HEK293 (cell line): ENCODE measurements at regions not wholly inside any gene's neighbourhood (a gene's known extent, or its start where the extent isn't known, plus 50 kb on each side); places are given as distances from the start of the nearest gene placed in this dataset.

ENCODE experiments used
- CTCF ChIA-PET: fragments of 350-600 bp; formaldehyde crosslinking; extraction: SDS; loops from one replicate; lab custom pipeline; 2021; ENCODE audit warnings: antibody characterized with exemption; lab: Yijun Ruan, JAX
- POLR2A ChIA-PET: fragments of 300-600 bp; formaldehyde crosslinking; extraction: SDS; loops from one replicate; lab custom pipeline; 2020; ENCODE audit warnings: antibody characterized with exemption, inconsistent platforms; lab: Yijun Ruan, JAX
- H3K27ac ChIP-seq: fragments of 200-500 bp; sonication (Bioruptor generic); 2 replicates; pipeline ENCODE4 v1.5.1; 2014; ENCODE audit warnings: low read depth, low read length, control low read depth, inconsistent platforms; ENCODE audit errors: extremely low read depth
- H3K36me3 ChIP-seq, 2 experiments: fragments of 200-500 bp in 1 of 2; sonication (Bioruptor generic) in 1 of 2; 1 replicate in 1 of 2; 2 replicates in 1 of 2; pipeline ENCODE4 v1.5.1; 2014 to 2017; ENCODE audit warnings: inconsistent platforms in 2 of 2, low read length in 2 of 2; ENCODE audit not compliant: control insufficient read depth in 2 of 2, insufficient read depth in 1 of 2
- H3K4me1 ChIP-seq: fragments of 200-500 bp; sonication (Bioruptor generic); 2 replicates; pipeline ENCODE4 v1.5.1; 2014; ENCODE audit warnings: mild to moderate bottlenecking, low read length, inconsistent platforms; ENCODE audit not compliant: control insufficient read depth, insufficient read depth
- H3K4me3 ChIP-seq: 2 replicates; pipeline ENCODE4 v1.5.1; 2011; ENCODE audit warnings: low read depth, mild to moderate bottlenecking, control low read depth, low read length, moderate library complexity
- H3K9me3 ChIP-seq: fragments of 200-500 bp; sonication (Bioruptor generic); 2 replicates; pipeline ENCODE4 v1.5.1; 2014; ENCODE audit warnings: low read depth, low read length, inconsistent platforms; ENCODE audit not compliant: control insufficient read depth, insufficient read depth
- HIC1 ChIP-seq: fragments of 450-650 bp; formaldehyde crosslinking; IDR thresholded peaks from 2 replicates; pipeline ENCODE4 v1.5.1; 2016; ENCODE audit warnings: missing biosample characterization, missing genetic modification characterization
- PBX3 ChIP-seq: sonication (generic); formaldehyde crosslinking; IDR thresholded peaks from 2 replicates; pipeline ENCODE4 v1.8.1; 2022; ENCODE audit warnings: mild to moderate bottlenecking, moderate library complexity, missing genetic modification reagents
- REST ChIP-seq: fragments of 450-650 bp; formaldehyde crosslinking; IDR thresholded peaks from 2 replicates; pipeline ENCODE4 v1.5.1; 2016; ENCODE audit warnings: missing biosample characterization, missing genetic modification characterization
- SP3 ChIP-seq: fragments of 450-650 bp; formaldehyde crosslinking; IDR thresholded peaks from 2 replicates; pipeline ENCODE4 v1.5.1; 2016; ENCODE audit warnings: missing biosample characterization, missing genetic modification characterization
- YY2 ChIP-seq: fragments of 450-650 bp; formaldehyde crosslinking; IDR thresholded peaks from 2 replicates; pipeline ENCODE4 v1.5.1; 2016; ENCODE audit warnings: missing biosample characterization, missing genetic modification characterization
- ZBTB21 ChIP-seq: fragments of 450-650 bp; formaldehyde crosslinking; IDR thresholded peaks from 2 replicates; pipeline ENCODE4 v1.5.1; 2017; ENCODE audit warnings: missing biosample characterization, missing genetic modification characterization
- ZEB2 ChIP-seq: fragments of 450-650 bp; formaldehyde crosslinking; IDR thresholded peaks from 2 replicates; pipeline ENCODE4 v1.5.1; 2016; ENCODE audit warnings: missing biosample characterization, missing genetic modification characterization
- ZFP41 ChIP-seq: fragments of 450-650 bp; formaldehyde crosslinking; IDR thresholded peaks from 2 replicates; pipeline ENCODE4 v1.5.1; 2016; ENCODE audit warnings: missing biosample characterization, missing genetic modification characterization, borderline replicate concordance
- ZNF174 ChIP-seq: fragments of 450-650 bp; formaldehyde crosslinking; IDR thresholded peaks from 2 replicates; pipeline ENCODE4 v1.5.0; 2017; ENCODE audit warnings: missing biosample characterization, mild to moderate bottlenecking, missing genetic modification characterization
- ZNF221 ChIP-seq: fragments of 450-650 bp; formaldehyde crosslinking; IDR thresholded peaks from 2 replicates; pipeline ENCODE4 v1.5.1; 2017; ENCODE audit warnings: missing biosample characterization, missing genetic modification characterization, borderline replicate concordance
- ZNF302 ChIP-seq: fragments of 450-650 bp; formaldehyde crosslinking; IDR thresholded peaks from 2 replicates; pipeline ENCODE4 v1.5.1; 2016; ENCODE audit warnings: missing biosample characterization, missing genetic modification characterization, low read depth
- ZNF366 ChIP-seq: fragments of 450-650 bp; formaldehyde crosslinking; conservative IDR thresholded peaks from 2 replicates; pipeline ENCODE4 v1.5.1; 2016; ENCODE audit warnings: missing biosample characterization, missing genetic modification characterization
- ZNF501 ChIP-seq: fragments of 450-650 bp; formaldehyde crosslinking; IDR thresholded peaks from 2 replicates; pipeline ENCODE4 v1.5.1; 2016; ENCODE audit warnings: missing biosample characterization, missing genetic modification characterization
- ZNF561 ChIP-seq: fragments of 450-650 bp; IDR thresholded peaks from 2 replicates; pipeline ENCODE4 v1.5.1; 2018; ENCODE audit warnings: missing biosample characterization, missing genetic modification characterization, borderline replicate concordance
- ZNF629 ChIP-seq: fragments of 450-650 bp; formaldehyde crosslinking; IDR thresholded peaks from 2 replicates; pipeline ENCODE4 v1.5.1; 2017; ENCODE audit warnings: missing biosample characterization, missing genetic modification characterization
- ZNF660 ChIP-seq: fragments of 450-650 bp; IDR thresholded peaks from 2 replicates; pipeline ENCODE4 v1.5.1; 2018; ENCODE audit warnings: missing biosample characterization, mild to moderate bottlenecking, missing genetic modification characterization
- TF ChIP-seq, protein P1 (sequence below): fragments of 450-650 bp; formaldehyde crosslinking; conservative IDR thresholded peaks from 2 replicates; pipeline ENCODE4 v1.5.1; 2016; ENCODE audit warnings: low read depth, missing biosample characterization, missing genetic modification characterization
- TF ChIP-seq, protein P2 (sequence below): fragments of 450-650 bp; formaldehyde crosslinking; IDR thresholded peaks from 2 replicates; pipeline ENCODE4 v1.5.0; 2017; ENCODE audit warnings: missing biosample characterization, missing genetic modification characterization, borderline replicate concordance

- ChIA-PET POLR2A (no interaction called here), CTCF (no interaction called here)
- Histone ChIP-seq H3K4me1 (no peaks in the 10 kb centered on the region), H3K27ac (no peak overlapping the region), H3K36me3 (no peaks in the 10 kb centered on the region), H3K4me3 (no peak overlapping the region), H3K9me3 (no peaks in the 10 kb centered on the region)
- TF ChIP-seq ZNF174, result no peak
Observed at GRCh38 chr5:28750251-28750650, 1711.9 kb upstream of the CDH9 start.

DNA sequence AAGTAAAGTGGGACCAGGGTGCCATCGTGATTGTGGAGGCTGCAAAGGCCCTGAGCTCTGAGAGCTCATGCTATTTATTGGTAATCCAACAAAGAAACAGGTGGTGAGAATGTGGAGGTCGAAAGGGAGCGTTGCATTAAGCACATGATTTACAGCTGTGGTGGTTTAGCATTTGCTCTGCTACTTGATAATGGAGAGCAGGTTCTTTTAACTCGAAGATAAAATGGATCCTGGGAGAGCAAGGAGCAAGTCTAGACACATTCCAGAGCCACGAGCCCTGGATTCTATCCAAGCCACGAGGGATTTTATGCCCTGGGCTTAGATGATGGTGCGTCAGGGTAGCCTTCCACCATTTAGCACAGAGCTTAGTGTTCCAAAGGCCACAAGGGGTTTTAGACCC, 1710.1 kb upstream of the CDH9 start:
- TF ChIP-seq ZNF221 (tag by site-specific recombination), result no peak
- TF ChIP-seq PBX3, result no peak
- TF ChIP-seq ZNF660 (tag by site-specific recombination), result no peak
- no peak for TF ChIP-seq ZEB2
- no peak for TF ChIP-seq ZNF561 (tag by site-specific recombination)
- TF ChIP-seq HIC1, result no peak
- no peak for TF ChIP-seq ZNF501
- TF ChIP-seq, protein P1, sequence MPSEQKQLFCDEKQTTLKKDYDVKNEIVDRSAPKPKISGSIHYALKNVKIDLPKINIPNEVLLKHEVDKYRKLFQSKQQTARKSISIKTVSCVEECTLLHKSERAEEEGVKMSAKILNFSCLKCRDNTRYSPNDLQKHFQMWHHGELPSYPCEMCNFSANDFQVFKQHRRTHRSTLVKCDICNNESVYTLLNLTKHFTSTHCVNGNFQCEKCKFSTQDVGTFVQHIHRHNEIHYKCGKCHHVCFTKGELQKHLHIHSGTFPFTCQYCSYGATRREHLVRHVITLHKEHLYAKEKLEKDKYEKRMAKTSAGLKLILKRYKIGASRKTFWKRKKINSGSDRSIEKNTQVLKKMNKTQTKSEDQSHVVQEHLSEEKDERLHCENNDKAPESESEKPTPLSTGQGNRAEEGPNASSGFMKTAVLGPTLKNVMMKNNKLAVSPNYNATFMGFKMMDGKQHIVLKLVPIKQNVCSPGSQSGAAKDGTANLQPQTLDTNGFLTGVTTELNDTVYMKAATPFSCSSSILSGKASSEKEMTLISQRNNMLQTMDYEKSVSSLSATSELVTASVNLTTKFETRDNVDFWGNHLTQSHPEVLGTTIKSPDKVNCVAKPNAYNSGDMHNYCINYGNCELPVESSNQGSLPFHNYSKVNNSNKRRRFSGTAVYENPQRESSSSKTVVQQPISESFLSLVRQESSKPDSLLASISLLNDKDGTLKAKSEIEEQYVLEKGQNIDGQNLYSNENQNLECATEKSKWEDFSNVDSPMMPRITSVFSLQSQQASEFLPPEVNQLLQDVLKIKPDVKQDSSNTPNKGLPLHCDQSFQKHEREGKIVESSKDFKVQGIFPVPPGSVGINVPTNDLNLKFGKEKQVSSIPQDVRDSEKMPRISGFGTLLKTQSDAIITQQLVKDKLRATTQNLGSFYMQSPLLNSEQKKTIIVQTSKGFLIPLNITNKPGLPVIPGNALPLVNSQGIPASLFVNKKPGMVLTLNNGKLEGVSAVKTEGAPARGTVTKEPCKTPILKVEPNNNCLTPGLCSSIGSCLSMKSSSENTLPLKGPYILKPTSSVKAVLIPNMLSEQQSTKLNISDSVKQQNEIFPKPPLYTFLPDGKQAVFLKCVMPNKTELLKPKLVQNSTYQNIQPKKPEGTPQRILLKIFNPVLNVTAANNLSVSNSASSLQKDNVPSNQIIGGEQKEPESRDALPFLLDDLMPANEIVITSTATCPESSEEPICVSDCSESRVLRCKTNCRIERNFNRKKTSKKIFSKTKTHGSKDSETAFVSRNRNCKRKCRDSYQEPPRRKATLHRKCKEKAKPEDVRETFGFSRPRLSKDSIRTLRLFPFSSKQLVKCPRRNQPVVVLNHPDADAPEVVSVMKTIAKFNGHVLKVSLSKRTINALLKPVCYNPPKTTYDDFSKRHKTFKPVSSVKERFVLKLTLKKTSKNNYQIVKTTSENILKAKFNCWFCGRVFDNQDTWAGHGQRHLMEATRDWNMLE (tag by site-specific recombination), result no peak
- TF ChIP-seq YY2, result no peak
- TF ChIP-seq ZNF366 (tag by site-specific recombination), result no peak
- TF ChIP-seq, protein P2, sequence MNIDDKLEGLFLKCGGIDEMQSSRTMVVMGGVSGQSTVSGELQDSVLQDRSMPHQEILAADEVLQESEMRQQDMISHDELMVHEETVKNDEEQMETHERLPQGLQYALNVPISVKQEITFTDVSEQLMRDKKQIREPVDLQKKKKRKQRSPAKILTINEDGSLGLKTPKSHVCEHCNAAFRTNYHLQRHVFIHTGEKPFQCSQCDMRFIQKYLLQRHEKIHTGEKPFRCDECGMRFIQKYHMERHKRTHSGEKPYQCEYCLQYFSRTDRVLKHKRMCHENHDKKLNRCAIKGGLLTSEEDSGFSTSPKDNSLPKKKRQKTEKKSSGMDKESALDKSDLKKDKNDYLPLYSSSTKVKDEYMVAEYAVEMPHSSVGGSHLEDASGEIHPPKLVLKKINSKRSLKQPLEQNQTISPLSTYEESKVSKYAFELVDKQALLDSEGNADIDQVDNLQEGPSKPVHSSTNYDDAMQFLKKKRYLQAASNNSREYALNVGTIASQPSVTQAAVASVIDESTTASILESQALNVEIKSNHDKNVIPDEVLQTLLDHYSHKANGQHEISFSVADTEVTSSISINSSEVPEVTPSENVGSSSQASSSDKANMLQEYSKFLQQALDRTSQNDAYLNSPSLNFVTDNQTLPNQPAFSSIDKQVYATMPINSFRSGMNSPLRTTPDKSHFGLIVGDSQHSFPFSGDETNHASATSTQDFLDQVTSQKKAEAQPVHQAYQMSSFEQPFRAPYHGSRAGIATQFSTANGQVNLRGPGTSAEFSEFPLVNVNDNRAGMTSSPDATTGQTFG (tag by site-specific recombination), result no peak
- TF ChIP-seq REST (tag by site-specific recombination), result no peak
- no peak for TF ChIP-seq ZNF629 (tag by site-specific recombination)
- TF ChIP-seq ZFP41 (tag by site-specific recombination), result no peak
- no peak for TF ChIP-seq ZBTB21
- no peak for TF ChIP-seq ZNF302
- no peak for TF ChIP-seq SP3 (tag by site-specific recombination)
- Histone ChIP-seq H3K9me3 (no peaks in the 10 kb centered on the region), H3K4me1 (no peaks in the 10 kb centered on the region), H3K27ac (no peak overlapping the region), H3K4me3 (no peak overlapping the region), H3K36me3 (no peaks in the 10 kb centered on the region)
- ChIA-PET POLR2A (no interaction called here), CTCF (no interaction called here)
